22Rv1 (cell line): ENCODE measurements at regions not wholly inside any gene's neighbourhood (a gene's known extent, or its start where the extent isn't known, plus 50 kb on each side); places are given as distances from the start of the nearest gene placed in this dataset.

Source experiments
- H3K27ac ChIP-seq: fragments of 450-650 bp; 2 replicates; pipeline ENCODE4 v1.5.1; 2017
- CTCF ChIP-seq: fragments of 450-650 bp; IDR thresholded peaks from 2 replicates; pipeline ENCODE4 v1.5.1; 2017; ENCODE audit warnings: mild to moderate bottlenecking
- ZFX ChIP-seq: fragments of 450-650 bp; IDR thresholded peaks from 2 replicates; pipeline ENCODE4 v1.6.1; 2017; ENCODE audit warnings: antibody characterized with exemption, borderline replicate concordance

GRCh38 chr6:15810618-15811017, 147.8 kb upstream of the DTNBP1 start:
- H3K27ac ChIP-seq: no peak overlapping the region
- TF ChIP-seq CTCF (no peak), ZFX (no peak)

GRCh38 chr6:15809367-15809766, 146.5 kb upstream of the DTNBP1 start:
- TF ChIP-seq CTCF (no peak), ZFX (no peak)
- no peak overlapping the region for H3K27ac ChIP-seq

- H3K27ac ChIP-seq: no peak overlapping the region
- TF ChIP-seq CTCF (no peak), ZFX (no peak)
Measured at GRCh38 chr6:15804164-15805154, 141.6 kb upstream of the DTNBP1 start.

- TF ChIP-seq ZFX: no peak
- TF ChIP-seq CTCF: no peak
- H3K27ac ChIP-seq: no peak overlapping the region
Measured at GRCh38 chr6:15802466-15802865, 139.6 kb upstream of the DTNBP1 start.

GRCh38 chr6:15801912-15802311, 139.1 kb upstream of the DTNBP1 start:
- TF ChIP-seq CTCF (no peak), ZFX (no peak)
- H3K27ac ChIP-seq: no peak overlapping the region

- H3K27ac ChIP-seq: no peak overlapping the region
- TF ChIP-seq ZFX (no peak), CTCF (no peak)
Measured at GRCh38 chr6:15800841-15801617, 138.2 kb upstream of the DTNBP1 start.
